SK-N-SH treated with all-trans-retinoic acid at 6 μM for 48 hours (cell line): ENCODE measurements at regions not wholly inside any gene's neighbourhood (a gene's known extent, or its start where the extent isn't known, plus 50 kb on each side); places are given as distances from the start of the nearest gene placed in this dataset.

ENCODE experiments used
- ATAC-seq: fragments of 200-7000 bp; cut with Tn5 transposase; 3 replicates; pipeline ENCODE4 v1.9.1; 2020; ENCODE audit warnings: mild to moderate bottlenecking, moderate library complexity
- ARNTL ChIP-seq: fragments of 450-650 bp; formaldehyde crosslinking; IDR thresholded peaks from 2 replicates; pipeline ENCODE4 v1.5.0; 2020; ENCODE audit warnings: low read depth, mild to moderate bottlenecking, moderate library complexity, borderline replicate concordance
- BACH2 ChIP-seq: fragments of 250-450 bp; sonication (Bioruptor Pico); IDR thresholded peaks from 2 replicates; pipeline ENCODE4 v1.9.0; 2021; ENCODE audit warnings: mild to moderate bottlenecking, borderline replicate concordance
- CSDC2 ChIP-seq: fragments of 250-450 bp; sonication (Bioruptor Pico); IDR thresholded peaks from 2 replicates; pipeline ENCODE4 v1.5.0; 2020; ENCODE audit warnings: mild to moderate bottlenecking, moderate library complexity
- ESRRG ChIP-seq: fragments of 250-450 bp; sonication (Bioruptor Pico); IDR thresholded peaks from 2 replicates; pipeline ENCODE4 v1.6.1; 2021; ENCODE audit warnings: mild to moderate bottlenecking
- GLIS3 ChIP-seq: fragments of 250-450 bp; sonication (Bioruptor Pico); IDR thresholded peaks from 2 replicates; pipeline ENCODE4 v1.5.0; 2020; ENCODE audit warnings: mild to moderate bottlenecking, moderate library complexity
- ISL1 ChIP-seq: fragments of 250-450 bp; sonication (Bioruptor Pico); IDR thresholded peaks from 2 replicates; pipeline ENCODE4 v2.1.2; 2022; ENCODE audit warnings: mild to moderate bottlenecking, moderate library complexity
- OSR1 ChIP-seq: fragments of 250-450 bp; sonication (Bioruptor Pico); IDR thresholded peaks from 2 replicates; pipeline ENCODE4 v1.8.0; 2022; ENCODE audit warnings: moderate library complexity, mild to moderate bottlenecking, inconsistent platforms
- PPARA ChIP-seq: fragments of 250-450 bp; sonication (Bioruptor Pico); IDR thresholded peaks from 2 replicates; pipeline ENCODE4 v1.5.0; 2020; ENCODE audit warnings: mild to moderate bottlenecking, borderline replicate concordance
- RARB ChIP-seq: fragments of 250-450 bp; sonication (Bioruptor Pico); IDR thresholded peaks from 2 replicates; pipeline ENCODE4 v1.8.0; 2021; ENCODE audit warnings: mild to moderate bottlenecking, moderate library complexity
- SNAI2 ChIP-seq: fragments of 250-450 bp; sonication (Bioruptor Pico); IDR thresholded peaks from 2 replicates; pipeline ENCODE4 v1.5.0; 2020; ENCODE audit warnings: mild to moderate bottlenecking, moderate library complexity
- TCF4 ChIP-seq: fragments of 250-450 bp; sonication (Bioruptor Pico); IDR thresholded peaks from 2 replicates; pipeline ENCODE4 v1.8.0; 2021; ENCODE audit warnings: mild to moderate bottlenecking, moderate library complexity, borderline replicate concordance
- TOX ChIP-seq: fragments of 250-450 bp; sonication (Bioruptor Pico); IDR thresholded peaks from 2 replicates; pipeline ENCODE4 v1.8.0; 2021; ENCODE audit warnings: mild to moderate bottlenecking, moderate library complexity, borderline replicate concordance
- ZC3H10 ChIP-seq: fragments of 250-450 bp; sonication (Bioruptor Pico); IDR thresholded peaks from 2 replicates; pipeline ENCODE4 v1.5.1; 2021; ENCODE audit warnings: mild to moderate bottlenecking, moderate library complexity
- ZFP3 ChIP-seq: fragments of 250-450 bp; sonication (Bioruptor Pico); IDR thresholded peaks from 2 replicates; pipeline ENCODE4 v1.5.0; 2020; ENCODE audit warnings: mild to moderate bottlenecking, moderate library complexity
- ZFP30 ChIP-seq: fragments of 450-650 bp; formaldehyde crosslinking; IDR thresholded peaks from 2 replicates; pipeline ENCODE4 v1.5.0; 2022; ENCODE audit warnings: mild to moderate bottlenecking, moderate library complexity
- ZNF565 ChIP-seq: fragments of 450-650 bp; formaldehyde crosslinking; conservative IDR thresholded peaks from 2 replicates; pipeline ENCODE4 v1.5.0; 2020; ENCODE audit warnings: low read depth, mild to moderate bottlenecking, moderate library complexity
- ZNF8 ChIP-seq: fragments of 450-650 bp; formaldehyde crosslinking; IDR thresholded peaks from 2 replicates; pipeline ENCODE4 v1.5.0; 2020; ENCODE audit warnings: mild to moderate bottlenecking, moderate library complexity
- TF ChIP-seq, protein P1 (sequence below): fragments of 250-450 bp; sonication (Bioruptor Pico); IDR thresholded peaks from 2 replicates; pipeline ENCODE4 v1.5.1; 2020; ENCODE audit warnings: low read depth, mild to moderate bottlenecking, moderate library complexity
- TF ChIP-seq, protein P2 (sequence below): fragments of 250-450 bp; sonication (Bioruptor Pico); IDR thresholded peaks from 2 replicates; pipeline ENCODE4 v1.8.0; 2020; ENCODE audit warnings: mild to moderate bottlenecking, moderate library complexity, borderline replicate concordance
- TF ChIP-seq, protein P3 (sequence below): fragments of 250-450 bp; sonication (Bioruptor Pico); IDR thresholded peaks from 2 replicates; pipeline ENCODE4 v1.8.0; 2021; ENCODE audit warnings: low read depth, mild to moderate bottlenecking, moderate library complexity, borderline replicate concordance
- TF ChIP-seq, protein P4 (sequence below): fragments of 250-450 bp; sonication (Bioruptor Pico); IDR thresholded peaks from 2 replicates; pipeline ENCODE4 v1.5.1; 2021; ENCODE audit warnings: mild to moderate bottlenecking, moderate library complexity
- TF ChIP-seq, protein P5 (sequence below): fragments of 250-450 bp; sonication (Bioruptor Pico); IDR thresholded peaks from 2 replicates; pipeline ENCODE4 v1.5.0; 2020; ENCODE audit warnings: mild to moderate bottlenecking, moderate library complexity

DNA sequence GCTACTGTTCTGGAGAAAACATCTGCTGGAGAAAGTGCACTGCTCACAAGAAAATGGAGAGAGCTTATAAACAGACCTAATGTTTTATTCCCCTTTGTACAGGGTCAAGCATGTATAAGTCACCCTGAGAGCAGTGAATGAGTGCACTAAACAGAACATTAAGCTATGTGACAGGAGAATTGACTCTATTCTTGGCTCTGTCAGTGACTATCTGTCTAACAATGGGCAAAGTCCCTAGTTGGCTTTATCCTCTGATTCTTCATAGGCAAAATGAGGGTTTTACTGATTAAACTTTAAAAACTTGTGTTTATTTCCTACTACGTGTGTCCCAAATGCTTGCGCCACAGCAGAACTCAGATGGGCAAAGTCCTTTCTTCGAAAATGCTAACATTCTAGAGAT, 655.1 kb upstream of the SLC39A10 start:
- no peak for ATAC-seq
- TF ChIP-seq, protein P1, sequence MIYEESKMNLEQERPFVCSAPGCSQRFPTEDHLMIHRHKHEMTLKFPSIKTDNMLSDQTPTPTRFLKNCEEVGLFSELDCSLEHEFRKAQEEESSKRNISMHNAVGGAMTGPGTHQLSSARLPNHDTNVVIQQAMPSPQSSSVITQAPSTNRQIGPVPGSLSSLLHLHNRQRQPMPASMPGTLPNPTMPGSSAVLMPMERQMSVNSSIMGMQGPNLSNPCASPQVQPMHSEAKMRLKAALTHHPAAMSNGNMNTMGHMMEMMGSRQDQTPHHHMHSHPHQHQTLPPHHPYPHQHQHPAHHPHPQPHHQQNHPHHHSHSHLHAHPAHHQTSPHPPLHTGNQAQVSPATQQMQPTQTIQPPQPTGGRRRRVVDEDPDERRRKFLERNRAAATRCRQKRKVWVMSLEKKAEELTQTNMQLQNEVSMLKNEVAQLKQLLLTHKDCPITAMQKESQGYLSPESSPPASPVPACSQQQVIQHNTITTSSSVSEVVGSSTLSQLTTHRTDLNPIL: no peak
- TF ChIP-seq ZNF565 (CRISPR knock-in tag): no peak
- no peak for TF ChIP-seq GLIS3 (CRISPR knock-in tag)
- TF ChIP-seq, protein P2, sequence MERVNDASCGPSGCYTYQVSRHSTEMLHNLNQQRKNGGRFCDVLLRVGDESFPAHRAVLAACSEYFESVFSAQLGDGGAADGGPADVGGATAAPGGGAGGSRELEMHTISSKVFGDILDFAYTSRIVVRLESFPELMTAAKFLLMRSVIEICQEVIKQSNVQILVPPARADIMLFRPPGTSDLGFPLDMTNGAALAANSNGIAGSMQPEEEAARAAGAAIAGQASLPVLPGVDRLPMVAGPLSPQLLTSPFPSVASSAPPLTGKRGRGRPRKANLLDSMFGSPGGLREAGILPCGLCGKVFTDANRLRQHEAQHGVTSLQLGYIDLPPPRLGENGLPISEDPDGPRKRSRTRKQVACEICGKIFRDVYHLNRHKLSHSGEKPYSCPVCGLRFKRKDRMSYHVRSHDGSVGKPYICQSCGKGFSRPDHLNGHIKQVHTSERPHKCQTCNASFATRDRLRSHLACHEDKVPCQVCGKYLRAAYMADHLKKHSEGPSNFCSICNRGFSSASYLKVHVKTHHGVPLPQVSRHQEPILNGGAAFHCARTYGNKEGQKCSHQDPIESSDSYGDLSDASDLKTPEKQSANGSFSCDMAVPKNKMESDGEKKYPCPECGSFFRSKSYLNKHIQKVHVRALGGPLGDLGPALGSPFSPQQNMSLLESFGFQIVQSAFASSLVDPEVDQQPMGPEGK (CRISPR knock-in tag): no peak
- TF ChIP-seq OSR1: no peak
- no peak for TF ChIP-seq SNAI2 (CRISPR knock-in tag)
- no peak for TF ChIP-seq TOX
- no peak for TF ChIP-seq ESRRG
- no peak for TF ChIP-seq CSDC2
- no peak for TF ChIP-seq ZFP3 (CRISPR knock-in tag)
- no peak for TF ChIP-seq ZFP30 (CRISPR knock-in tag)
- TF ChIP-seq RARB: no peak
- no peak for TF ChIP-seq BACH2 (CRISPR knock-in tag)
- no peak for TF ChIP-seq TCF4 (CRISPR knock-in tag)

DNA sequence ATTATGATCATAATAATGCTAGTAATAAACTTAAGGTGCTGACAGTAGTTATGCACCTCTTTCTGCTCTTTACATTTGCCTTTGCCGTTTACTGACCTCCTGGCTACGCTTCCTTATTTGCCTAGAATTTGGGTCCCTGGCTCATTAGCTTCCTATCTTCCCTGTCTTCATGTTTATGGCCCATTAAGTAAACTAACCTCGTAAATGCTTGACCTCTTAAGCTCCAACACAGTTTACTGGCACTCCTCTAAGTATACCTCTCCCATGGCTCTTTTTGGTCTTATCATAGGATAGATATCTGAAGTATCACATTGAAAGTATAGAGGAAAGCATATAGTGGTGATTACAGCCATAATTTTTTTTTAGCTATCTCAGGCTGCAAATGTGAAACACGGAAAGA, 657.3 kb upstream of the SLC39A10 start:
- TF ChIP-seq ZNF565 (CRISPR knock-in tag) (no peak), RARB (no peak), TCF4 (CRISPR knock-in tag) (no peak), ESRRG (no peak), TOX (no peak), ZC3H10 (CRISPR knock-in tag) (no peak), ARNTL (CRISPR knock-in tag) (no peak), CSDC2 (no peak), BACH2 (CRISPR knock-in tag) (no peak), ISL1 (CRISPR knock-in tag) (no peak), SNAI2 (CRISPR knock-in tag) (no peak), ZNF8 (no peak), ZFP3 (CRISPR knock-in tag) (no peak)
- TF ChIP-seq, protein P3, sequence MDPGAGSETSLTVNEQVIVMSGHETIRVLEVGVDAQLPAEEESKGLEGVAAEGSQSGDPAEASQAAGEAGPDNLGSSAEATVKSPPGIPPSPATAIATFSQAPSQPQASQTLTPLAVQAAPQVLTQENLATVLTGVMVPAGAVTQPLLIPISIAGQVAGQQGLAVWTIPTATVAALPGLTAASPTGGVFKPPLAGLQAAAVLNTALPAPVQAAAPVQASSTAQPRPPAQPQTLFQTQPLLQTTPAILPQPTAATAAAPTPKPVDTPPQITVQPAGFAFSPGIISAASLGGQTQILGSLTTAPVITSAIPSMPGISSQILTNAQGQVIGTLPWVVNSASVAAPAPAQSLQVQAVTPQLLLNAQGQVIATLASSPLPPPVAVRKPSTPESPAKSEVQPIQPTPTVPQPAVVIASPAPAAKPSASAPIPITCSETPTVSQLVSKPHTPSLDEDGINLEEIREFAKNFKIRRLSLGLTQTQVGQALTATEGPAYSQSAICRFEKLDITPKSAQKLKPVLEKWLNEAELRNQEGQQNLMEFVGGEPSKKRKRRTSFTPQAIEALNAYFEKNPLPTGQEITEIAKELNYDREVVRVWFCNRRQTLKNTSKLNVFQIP (CRISPR knock-in tag): no peak
- TF ChIP-seq, protein P1: no peak
- TF ChIP-seq, all 23 proteins: peak for 0
- ATAC-seq: no peak

DNA sequence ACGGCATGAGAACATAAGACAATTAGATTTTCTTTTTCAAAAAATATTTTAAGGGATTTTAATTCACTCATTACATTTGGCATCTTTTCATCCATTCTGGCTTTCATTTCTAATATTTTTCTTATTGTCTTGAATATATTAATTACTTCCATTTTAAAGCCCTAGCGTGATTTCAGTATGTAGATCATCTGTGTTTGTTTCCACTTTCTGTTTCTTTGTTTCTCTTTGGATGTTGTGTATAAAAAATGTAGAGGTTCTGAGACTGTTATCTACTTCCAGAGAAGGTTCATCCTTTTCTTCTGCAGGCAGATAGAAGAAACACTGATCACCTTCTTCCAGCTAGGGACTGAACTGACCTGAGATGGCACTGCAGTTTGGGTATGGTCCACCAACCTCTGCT, 664.4 kb upstream of the SLC39A10 start:
- no peak for ATAC-seq
- TF ChIP-seq ZNF8: no peak
- TF ChIP-seq, protein P2 (CRISPR knock-in tag): no peak
- TF ChIP-seq ZNF565 (CRISPR knock-in tag): no peak
- TF ChIP-seq ESRRG: no peak
- TF ChIP-seq, protein P3 (CRISPR knock-in tag): no peak
- no peak for TF ChIP-seq PPARA (CRISPR knock-in tag)
- no peak for TF ChIP-seq TCF4 (CRISPR knock-in tag)
- TF ChIP-seq, protein P4, sequence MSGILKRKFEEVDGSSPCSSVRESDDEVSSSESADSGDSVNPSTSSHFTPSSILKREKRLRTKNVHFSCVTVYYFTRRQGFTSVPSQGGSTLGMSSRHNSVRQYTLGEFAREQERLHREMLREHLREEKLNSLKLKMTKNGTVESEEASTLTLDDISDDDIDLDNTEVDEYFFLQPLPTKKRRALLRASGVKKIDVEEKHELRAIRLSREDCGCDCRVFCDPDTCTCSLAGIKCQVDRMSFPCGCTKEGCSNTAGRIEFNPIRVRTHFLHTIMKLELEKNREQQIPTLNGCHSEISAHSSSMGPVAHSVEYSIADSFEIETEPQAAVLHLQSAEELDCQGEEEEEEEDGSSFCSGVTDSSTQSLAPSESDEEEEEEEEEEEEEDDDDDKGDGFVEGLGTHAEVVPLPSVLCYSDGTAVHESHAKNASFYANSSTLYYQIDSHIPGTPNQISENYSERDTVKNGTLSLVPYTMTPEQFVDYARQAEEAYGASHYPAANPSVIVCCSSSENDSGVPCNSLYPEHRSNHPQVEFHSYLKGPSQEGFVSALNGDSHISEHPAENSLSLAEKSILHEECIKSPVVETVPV (CRISPR knock-in tag): no peak
- TF ChIP-seq ISL1 (CRISPR knock-in tag): no peak
- TF ChIP-seq, protein P5, sequence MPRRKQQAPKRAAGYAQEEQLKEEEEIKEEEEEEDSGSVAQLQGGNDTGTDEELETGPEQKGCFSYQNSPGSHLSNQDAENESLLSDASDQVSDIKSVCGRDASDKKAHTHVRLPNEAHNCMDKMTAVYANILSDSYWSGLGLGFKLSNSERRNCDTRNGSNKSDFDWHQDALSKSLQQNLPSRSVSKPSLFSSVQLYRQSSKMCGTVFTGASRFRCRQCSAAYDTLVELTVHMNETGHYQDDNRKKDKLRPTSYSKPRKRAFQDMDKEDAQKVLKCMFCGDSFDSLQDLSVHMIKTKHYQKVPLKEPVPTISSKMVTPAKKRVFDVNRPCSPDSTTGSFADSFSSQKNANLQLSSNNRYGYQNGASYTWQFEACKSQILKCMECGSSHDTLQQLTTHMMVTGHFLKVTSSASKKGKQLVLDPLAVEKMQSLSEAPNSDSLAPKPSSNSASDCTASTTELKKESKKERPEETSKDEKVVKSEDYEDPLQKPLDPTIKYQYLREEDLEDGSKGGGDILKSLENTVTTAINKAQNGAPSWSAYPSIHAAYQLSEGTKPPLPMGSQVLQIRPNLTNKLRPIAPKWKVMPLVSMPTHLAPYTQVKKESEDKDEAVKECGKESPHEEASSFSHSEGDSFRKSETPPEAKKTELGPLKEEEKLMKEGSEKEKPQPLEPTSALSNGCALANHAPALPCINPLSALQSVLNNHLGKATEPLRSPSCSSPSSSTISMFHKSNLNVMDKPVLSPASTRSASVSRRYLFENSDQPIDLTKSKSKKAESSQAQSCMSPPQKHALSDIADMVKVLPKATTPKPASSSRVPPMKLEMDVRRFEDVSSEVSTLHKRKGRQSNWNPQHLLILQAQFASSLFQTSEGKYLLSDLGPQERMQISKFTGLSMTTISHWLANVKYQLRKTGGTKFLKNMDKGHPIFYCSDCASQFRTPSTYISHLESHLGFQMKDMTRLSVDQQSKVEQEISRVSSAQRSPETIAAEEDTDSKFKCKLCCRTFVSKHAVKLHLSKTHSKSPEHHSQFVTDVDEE (CRISPR knock-in tag): no peak
- no peak for TF ChIP-seq ZFP3 (CRISPR knock-in tag)
- no peak for TF ChIP-seq CSDC2
- no peak for TF ChIP-seq TOX
